LNCAP (cell line): ENCODE measurements at regions not wholly inside any gene's neighbourhood (a gene's known extent, or its start where the extent isn't known, plus 50 kb on each side); places are given as distances from the start of the nearest gene placed in this dataset.

Source experiments
- CTCF ChIP-seq: fragments of 450-650 bp; IDR thresholded peaks from 2 replicates; pipeline ENCODE4 v1.5.1; 2017; ENCODE audit warnings: mild to moderate bottlenecking

DNA sequence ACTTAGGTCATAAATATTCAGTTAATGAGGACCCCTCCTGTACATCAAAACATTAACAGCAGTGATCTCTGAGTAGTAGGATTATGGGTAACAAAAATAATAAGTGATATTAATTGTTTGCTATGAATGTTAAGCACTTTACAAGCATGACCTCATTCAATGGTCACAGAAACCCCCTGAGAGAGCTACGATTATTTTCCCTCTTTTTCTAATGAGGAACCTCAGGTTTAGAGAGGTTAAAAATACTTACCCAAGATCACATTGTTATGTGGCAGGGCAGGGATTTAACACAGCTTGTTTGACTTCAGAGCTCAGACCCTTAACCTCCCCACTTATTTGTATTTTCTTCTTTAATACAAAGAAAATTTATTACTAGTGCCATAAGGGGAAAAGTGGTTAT is 228.2 kb downstream of the TBL1XR1 start:
- TF ChIP-seq CTCF = no peak

DNA sequence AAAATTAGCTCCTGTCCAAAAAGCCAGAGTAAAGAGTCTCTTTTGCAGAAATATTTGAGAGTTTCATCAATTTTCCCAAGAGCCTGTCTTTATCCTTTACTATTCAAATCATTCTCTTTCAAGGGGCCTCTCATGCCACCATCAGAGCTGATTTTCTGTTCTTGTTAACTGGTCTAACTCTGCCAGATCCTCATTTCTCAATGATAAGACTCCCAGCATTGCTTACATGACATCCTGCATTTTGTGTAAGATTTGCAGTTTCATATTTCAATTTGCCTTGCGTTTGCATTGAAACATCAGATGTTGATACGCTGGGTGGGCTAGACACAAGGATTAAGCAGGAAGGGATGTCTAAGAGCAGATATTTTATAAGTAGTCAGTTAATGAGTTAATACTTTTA is 228.7 kb downstream of the TBL1XR1 start:
- no peak for TF ChIP-seq CTCF

DNA sequence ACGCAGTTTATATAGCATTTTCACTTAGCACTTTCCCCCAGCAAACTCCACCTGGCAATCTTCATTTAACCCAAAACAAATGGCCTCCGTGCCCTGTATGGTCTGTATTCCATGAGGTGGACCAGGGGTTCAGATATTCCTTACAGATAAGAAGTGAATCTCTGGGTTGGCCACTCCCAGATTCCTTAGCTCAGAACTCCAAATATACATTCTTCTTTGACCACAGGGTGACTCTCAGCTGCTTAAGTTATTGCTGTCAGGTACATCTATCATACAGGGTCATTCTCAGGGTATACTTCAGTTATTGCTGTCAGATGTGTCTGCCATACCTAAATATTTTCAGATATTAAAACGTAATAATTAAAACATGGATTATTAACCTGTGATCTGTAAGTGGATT is 229.8 kb downstream of the TBL1XR1 start:
- TF ChIP-seq CTCF = no peak

- no peak for TF ChIP-seq CTCF
Measured at GRCh38 chr3:176964661-176965060, 232.6 kb downstream of the TBL1XR1 start.

GRCh38 chr3:176961916-176962315 is 235.4 kb downstream of the TBL1XR1 start:
- TF ChIP-seq CTCF = no peak

GRCh38 chr3:176959867-176960266 is 237.4 kb downstream of the TBL1XR1 start:
- no peak for TF ChIP-seq CTCF

DNA sequence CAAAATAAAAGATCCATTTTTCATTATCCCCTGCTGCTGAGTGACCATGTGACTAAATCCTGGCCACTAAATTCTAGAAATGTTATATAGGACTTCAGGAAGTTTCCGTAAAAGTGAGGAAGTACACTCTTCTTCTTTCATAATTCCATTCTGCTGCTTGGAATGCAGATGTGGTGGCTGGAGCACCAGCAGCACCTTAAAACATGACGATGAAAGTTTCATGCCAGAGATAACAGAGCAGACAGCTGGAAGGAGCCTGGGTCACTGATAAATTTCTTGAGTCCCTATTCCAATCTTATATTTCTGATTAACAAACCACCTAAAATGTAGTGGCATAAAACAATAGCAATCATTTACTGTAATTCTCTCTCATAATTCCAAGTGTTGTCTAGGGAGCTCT is 238.7 kb downstream of the TBL1XR1 start:
- no peak for TF ChIP-seq CTCF

GRCh38 chr3:176954517-176954916 is 242.8 kb downstream of the TBL1XR1 start:
- no peak for TF ChIP-seq CTCF
